ENCODE measurements at regions not wholly inside any gene's neighbourhood (a gene's known extent, or its start where the extent isn't known, plus 50 kb on each side); places are given as distances from the start of the nearest gene placed in this dataset.
A peak's percentile ranks its signal among the peaks of the same experiment; 100 is the strongest.

DNA sequence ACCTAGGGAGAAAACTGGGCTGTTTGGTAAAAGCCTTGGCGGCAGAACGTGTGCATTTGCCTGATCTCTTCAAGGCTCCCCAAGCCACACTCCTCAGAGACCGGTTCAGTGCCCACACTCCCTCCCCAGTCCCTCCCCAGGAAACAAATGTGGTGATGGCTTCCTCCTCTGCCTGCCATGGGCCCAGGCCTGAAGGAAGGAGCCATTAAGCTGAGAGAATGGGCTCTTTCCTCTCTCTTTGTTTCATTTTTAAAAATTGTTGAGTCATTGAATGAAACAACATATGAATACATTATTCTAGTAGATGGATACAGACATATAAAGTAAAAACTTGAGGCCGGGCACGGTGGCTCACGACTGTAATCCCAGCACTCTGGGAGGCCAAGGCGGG is 50.6 kb upstream of the YWHAQ start:
- no peaks in the 10 kb centered on the region for H3K9me3 ChIP-seq (ENCODE audit: control insufficient read depth, low read length)
- H3K14ac ChIP-seq (ENCODE audit: low read length in 2 of 2), result no peak overlapping the region
- H3K4me3 ChIP-seq (ENCODE audit: insufficient read depth in 1 of 2, low read depth in 1 of 2, low read length in 2 of 2), result no peak overlapping the region
- no peak overlapping the region for H3K27ac ChIP-seq (ENCODE audit: low read length, poor library complexity, severe bottlenecking)
- DNase-seq, result no peak
- H3K36me3 ChIP-seq (ENCODE audit: control insufficient read depth in 1 of 2, insufficient read depth in 2 of 2, low read depth in 1 of 2, low read length in 2 of 2), result no peaks in the 10 kb centered on the region
- peak overlapping the region; percentile 92 for H4K91ac ChIP-seq (ENCODE audit: low read length)
- no peaks in the 10 kb centered on the region for H3K79me1 ChIP-seq (replicated peaks; ENCODE audit: low read length, poor library complexity, severe bottlenecking)
- no peak overlapping the region for H3K4me2 ChIP-seq (ENCODE audit: low read length, poor library complexity, severe bottlenecking)
- no peak overlapping the region for H2BK15ac ChIP-seq (ENCODE audit: low read depth, poor library complexity, severe bottlenecking)
- no peak overlapping the region for H3K9ac ChIP-seq (ENCODE audit: low read length)
- H3K4me1 ChIP-seq (ENCODE audit: control insufficient read depth, insufficient read depth, low read depth, low read length), result peaks cover 2% of the 10 kb centered on the region
- H3K27me3 ChIP-seq (ENCODE audit: control insufficient read depth in 1 of 2, insufficient read depth in 1 of 2, low read length in 2 of 2), result no peaks in the 10 kb centered on the region
- H2AK5ac ChIP-seq (ENCODE audit: low read length, severe bottlenecking), result peak overlapping the region; percentile 15
- peak overlapping the region; percentile 67 to 95 for H3K18ac ChIP-seq (ENCODE audit: low read depth in 1 of 2, low read length in 2 of 2)
- H4K8ac ChIP-seq (ENCODE audit: low read length), result peak overlapping the region; percentile 85
- peak overlapping the region; percentile 49 for H2BK120ac ChIP-seq (ENCODE audit: low read depth, low read length)
- H2AFZ ChIP-seq (ENCODE audit: low read depth, low read length), result no peak overlapping the region
- no peak overlapping the region for H3K23ac ChIP-seq (ENCODE audit: low read length in 2 of 2)
- whole genome bisulfite sequencing, result 93% methylated on average over 7 of the region's 7 CpGs
- H2BK12ac ChIP-seq (ENCODE audit: low read length in 2 of 2), result peak overlapping the region; percentile 70 to 89
- H2BK5ac ChIP-seq (ENCODE audit: low read depth, low read length, poor library complexity, severe bottlenecking), result peak overlapping the region; percentile 14
- peak overlapping the region; percentile 65 to 75 for H3K4ac ChIP-seq (ENCODE audit: low read depth in 1 of 2, low read length in 2 of 2)

- no peak overlapping the region for H3K27ac ChIP-seq (ENCODE audit: low read length, poor library complexity, severe bottlenecking)
- H2BK120ac ChIP-seq (ENCODE audit: low read depth, low read length), result no peak overlapping the region
- no peak overlapping the region for H3K4me2 ChIP-seq (ENCODE audit: low read length, poor library complexity, severe bottlenecking)
- H3K36me3 ChIP-seq (ENCODE audit: control insufficient read depth in 1 of 2, insufficient read depth in 2 of 2, low read depth in 1 of 2, low read length in 2 of 2), result no peaks in the 10 kb centered on the region
- no peak overlapping the region for H3K14ac ChIP-seq (ENCODE audit: low read length in 2 of 2)
- H2AK5ac ChIP-seq (ENCODE audit: low read length, severe bottlenecking), result no peak overlapping the region
- no peak overlapping the region for H3K4ac ChIP-seq (ENCODE audit: low read depth in 1 of 2, low read length in 2 of 2)
- no peak overlapping the region for H3K23ac ChIP-seq (ENCODE audit: low read length in 2 of 2)
- H2BK15ac ChIP-seq (ENCODE audit: low read depth, poor library complexity, severe bottlenecking), result no peak overlapping the region
- H2BK5ac ChIP-seq (ENCODE audit: low read depth, low read length, poor library complexity, severe bottlenecking), result no peak overlapping the region
- no peaks in the 10 kb centered on the region for H3K27me3 ChIP-seq (ENCODE audit: control insufficient read depth in 1 of 2, insufficient read depth in 1 of 2, low read length in 2 of 2)
- H3K9ac ChIP-seq (ENCODE audit: low read length), result no peak overlapping the region
- H2BK12ac ChIP-seq (ENCODE audit: low read length in 2 of 2), result no peak overlapping the region
- peaks cover 2% of the 10 kb centered on the region for H3K4me1 ChIP-seq (ENCODE audit: control insufficient read depth, insufficient read depth, low read depth, low read length)
- no peak overlapping the region for H4K8ac ChIP-seq (ENCODE audit: low read length)
- H3K18ac ChIP-seq (ENCODE audit: low read depth in 1 of 2, low read length in 2 of 2), result no peak overlapping the region
- H3K4me3 ChIP-seq (ENCODE audit: insufficient read depth in 1 of 2, low read depth in 1 of 2, low read length in 2 of 2), result no peak overlapping the region
- no peaks in the 10 kb centered on the region for H3K9me3 ChIP-seq (ENCODE audit: control insufficient read depth, low read length)
- no peak overlapping the region for H2AFZ ChIP-seq (ENCODE audit: low read depth, low read length)
- no peak overlapping the region for H4K91ac ChIP-seq (ENCODE audit: low read length)
- H3K79me1 ChIP-seq (replicated peaks; ENCODE audit: low read length, poor library complexity, severe bottlenecking), result no peaks in the 10 kb centered on the region
- 97% methylated on average over 2 of the region's 4 CpGs for WGBS
- DNase-seq, result no peak
These were observed 54.8 kb upstream of the YWHAQ start for GRCh38 chr2:9685637-9686036.

DNA sequence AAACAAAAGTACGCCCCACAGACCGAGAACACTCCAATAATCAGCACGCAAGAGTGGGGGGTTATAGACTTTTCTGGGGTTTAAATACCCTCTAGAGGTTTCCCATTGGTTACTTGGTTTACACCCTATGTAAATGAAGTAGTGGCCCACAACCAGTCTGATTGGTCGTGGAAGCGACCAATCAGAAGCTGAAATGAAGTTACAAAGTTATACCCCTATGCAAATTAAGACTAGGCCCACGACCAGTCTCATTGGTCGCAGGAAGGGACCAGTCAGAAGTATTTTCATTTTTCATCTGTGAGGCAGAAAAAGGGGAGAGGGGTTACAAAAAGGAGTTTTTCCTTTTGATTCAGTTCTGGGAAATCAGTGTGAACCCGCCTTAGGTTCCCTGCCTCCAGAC is 55.3 kb upstream of the YWHAQ start:
- Histone ChIP-seq H3K4ac (ENCODE audit: low read depth in 1 of 2, low read length in 2 of 2) (no peak overlapping the region), H2BK15ac (ENCODE audit: low read depth, poor library complexity, severe bottlenecking) (no peak overlapping the region)

GRCh38 chr2:9690252-9690651 is 59.5 kb upstream of the YWHAQ start:
- WGBS, result 35% methylated on average over 7 of the region's 7 CpGs
- peak overlapping the region; percentile 75 for H3K9ac ChIP-seq (ENCODE audit: low read length)
- H3K27me3 ChIP-seq (ENCODE audit: control insufficient read depth in 1 of 2, insufficient read depth in 1 of 2, low read length in 2 of 2), result no peaks in the 10 kb centered on the region
- H3K4me1 ChIP-seq (ENCODE audit: control insufficient read depth, insufficient read depth, low read depth, low read length), result peaks cover 2% of the 10 kb centered on the region
- peak overlapping the region; percentile 9 to 87 for H2BK12ac ChIP-seq (ENCODE audit: low read length in 2 of 2)
- H3K79me1 ChIP-seq (replicated peaks; ENCODE audit: low read length, poor library complexity, severe bottlenecking), result no peaks in the 10 kb centered on the region
- no peaks in the 10 kb centered on the region for H3K9me3 ChIP-seq (ENCODE audit: control insufficient read depth, low read length)
- H2BK5ac ChIP-seq (ENCODE audit: low read depth, low read length, poor library complexity, severe bottlenecking), result no peak overlapping the region
- no peak overlapping the region for H3K4me2 ChIP-seq (ENCODE audit: low read length, poor library complexity, severe bottlenecking)
- H3K4me3 ChIP-seq (ENCODE audit: insufficient read depth in 1 of 2, low read depth in 1 of 2, low read length in 2 of 2), result peak overlapping the region in 1 of 2 experiments; percentile 29
- no peaks in the 10 kb centered on the region for H3K36me3 ChIP-seq (ENCODE audit: control insufficient read depth in 1 of 2, insufficient read depth in 2 of 2, low read depth in 1 of 2, low read length in 2 of 2)
- DNase-seq, result peak; percentile 94
- H2AK5ac ChIP-seq (ENCODE audit: low read length, severe bottlenecking), result no peak overlapping the region
- peak overlapping the region; percentile 3 for H4K8ac ChIP-seq (ENCODE audit: low read length)
- H3K23ac ChIP-seq (ENCODE audit: low read length in 2 of 2), result peak overlapping the region in 1 of 2 experiments; percentile 9
- H2AFZ ChIP-seq (ENCODE audit: low read depth, low read length), result peak overlapping the region; percentile 46
- H2BK120ac ChIP-seq (ENCODE audit: low read depth, low read length), result no peak overlapping the region
- peak overlapping the region; percentile 44 for H3K27ac ChIP-seq (ENCODE audit: low read length, poor library complexity, severe bottlenecking)
- peak overlapping the region; percentile 16 for H4K91ac ChIP-seq (ENCODE audit: low read length)
- peak overlapping the region in 1 of 2 experiments; percentile 97 for H3K4ac ChIP-seq (ENCODE audit: low read depth in 1 of 2, low read length in 2 of 2)
- H3K14ac ChIP-seq (ENCODE audit: low read length in 2 of 2), result peak overlapping the region in 1 of 2 experiments; percentile 87
- peak overlapping the region; percentile 3 to 88 for H3K18ac ChIP-seq (ENCODE audit: low read depth in 1 of 2, low read length in 2 of 2)
- peak overlapping the region; percentile 30 for H2BK15ac ChIP-seq (ENCODE audit: low read depth, poor library complexity, severe bottlenecking)

More for the DNA sequence above, 55.3 kb upstream of the YWHAQ start:
- Histone ChIP-seq H3K36me3 (ENCODE audit: control insufficient read depth in 1 of 2, insufficient read depth in 2 of 2, low read depth in 1 of 2, low read length in 2 of 2) (no peaks in the 10 kb centered on the region), H3K14ac (ENCODE audit: low read length in 2 of 2) (no peak overlapping the region), H3K79me1 (replicated peaks; ENCODE audit: low read length, poor library complexity, severe bottlenecking) (no peaks in the 10 kb centered on the region), H3K4me2 (ENCODE audit: low read length, poor library complexity, severe bottlenecking) (no peak overlapping the region), H3K4me3 (ENCODE audit: insufficient read depth in 1 of 2, low read depth in 1 of 2, low read length in 2 of 2) (no peak overlapping the region), H2AFZ (ENCODE audit: low read depth, low read length) (no peak overlapping the region), H3K27me3 (ENCODE audit: control insufficient read depth in 1 of 2, insufficient read depth in 1 of 2, low read length in 2 of 2) (no peaks in the 10 kb centered on the region), H2AK5ac (ENCODE audit: low read length, severe bottlenecking) (no peak overlapping the region), H3K23ac (ENCODE audit: low read length in 2 of 2) (no peak overlapping the region), H3K27ac (ENCODE audit: low read length, poor library complexity, severe bottlenecking) (no peak overlapping the region), H3K4me1 (ENCODE audit: control insufficient read depth, insufficient read depth, low read depth, low read length) (peaks cover 4% of the 10 kb centered on the region), H3K18ac (ENCODE audit: low read depth in 1 of 2, low read length in 2 of 2) (no peak overlapping the region), H4K8ac (ENCODE audit: low read length) (no peak overlapping the region), H2BK12ac (ENCODE audit: low read length in 2 of 2) (no peak overlapping the region), H3K9ac (ENCODE audit: low read length) (no peak overlapping the region), H2BK120ac (ENCODE audit: low read depth, low read length) (no peak overlapping the region), H2BK5ac (ENCODE audit: low read depth, low read length, poor library complexity, severe bottlenecking) (no peak overlapping the region), H4K91ac (ENCODE audit: low read length) (no peak overlapping the region), H3K9me3 (ENCODE audit: control insufficient read depth, low read length) (no peaks in the 10 kb centered on the region)
- DNase-seq, result no peak
- WGBS, result 92% methylated on average over 8 of the region's 8 CpGs
